HG02610 (cell line): ENCODE measurements at regions not wholly inside any gene's neighbourhood (a gene's known extent, or its start where the extent isn't known, plus 50 kb on each side); places are given as distances from the start of the nearest gene placed in this dataset.

Source experiments
- ATAC-seq: cut with Tn5 transposase; IDR thresholded peaks from one replicate; pipeline ENCODE4 v1.9.1; 2021; ENCODE audit warnings: mild to moderate bottlenecking, moderate library complexity; ENCODE audit not compliant: unreplicated experiment

DNA sequence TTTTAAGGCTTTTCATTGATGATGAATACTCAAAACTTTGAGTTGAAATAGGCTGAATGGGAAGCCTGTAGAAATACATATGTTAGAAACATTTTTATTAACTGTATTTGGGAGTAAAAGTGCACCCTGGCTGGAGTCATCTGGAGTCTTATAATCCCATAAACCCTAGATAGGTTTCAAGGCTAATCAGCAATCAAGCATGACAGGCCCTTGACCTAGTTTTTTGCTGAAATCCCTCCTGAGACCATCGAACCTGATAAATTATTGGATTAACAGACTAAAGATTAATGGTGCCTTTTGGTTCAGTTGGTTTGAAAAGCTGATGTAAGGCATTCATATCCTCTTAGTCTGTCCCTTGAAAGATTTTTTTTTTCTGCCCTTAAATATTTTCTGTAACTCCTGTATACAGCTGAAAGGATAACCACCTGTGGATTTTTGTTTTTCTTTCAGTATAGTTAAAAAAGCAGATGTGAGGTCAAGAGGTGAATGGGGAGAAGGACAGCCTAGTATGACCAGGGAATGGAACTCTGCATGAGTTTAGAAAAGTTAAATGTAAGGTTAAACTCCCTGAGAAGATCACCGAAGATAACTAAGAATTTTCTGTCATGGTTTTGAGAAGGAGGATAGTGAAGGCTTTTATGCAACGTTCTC is 69.4 kb upstream of the STXBP5L start:
- peak; percentile 21 for ATAC-seq

GRCh38 chr3:120839120-120839519 is 68.9 kb upstream of the STXBP5L start:
- peak; percentile 45 for ATAC-seq

- ATAC-seq, result no peak
Observed at GRCh38 chr3:120841264-120841663, 66.7 kb upstream of the STXBP5L start.

- no peak for ATAC-seq
Observed at GRCh38 chr3:120846073-120846472, 61.9 kb upstream of the STXBP5L start.

GRCh38 chr3:120848503-120848902 is 59.5 kb upstream of the STXBP5L start:
- ATAC-seq, result no peak

DNA sequence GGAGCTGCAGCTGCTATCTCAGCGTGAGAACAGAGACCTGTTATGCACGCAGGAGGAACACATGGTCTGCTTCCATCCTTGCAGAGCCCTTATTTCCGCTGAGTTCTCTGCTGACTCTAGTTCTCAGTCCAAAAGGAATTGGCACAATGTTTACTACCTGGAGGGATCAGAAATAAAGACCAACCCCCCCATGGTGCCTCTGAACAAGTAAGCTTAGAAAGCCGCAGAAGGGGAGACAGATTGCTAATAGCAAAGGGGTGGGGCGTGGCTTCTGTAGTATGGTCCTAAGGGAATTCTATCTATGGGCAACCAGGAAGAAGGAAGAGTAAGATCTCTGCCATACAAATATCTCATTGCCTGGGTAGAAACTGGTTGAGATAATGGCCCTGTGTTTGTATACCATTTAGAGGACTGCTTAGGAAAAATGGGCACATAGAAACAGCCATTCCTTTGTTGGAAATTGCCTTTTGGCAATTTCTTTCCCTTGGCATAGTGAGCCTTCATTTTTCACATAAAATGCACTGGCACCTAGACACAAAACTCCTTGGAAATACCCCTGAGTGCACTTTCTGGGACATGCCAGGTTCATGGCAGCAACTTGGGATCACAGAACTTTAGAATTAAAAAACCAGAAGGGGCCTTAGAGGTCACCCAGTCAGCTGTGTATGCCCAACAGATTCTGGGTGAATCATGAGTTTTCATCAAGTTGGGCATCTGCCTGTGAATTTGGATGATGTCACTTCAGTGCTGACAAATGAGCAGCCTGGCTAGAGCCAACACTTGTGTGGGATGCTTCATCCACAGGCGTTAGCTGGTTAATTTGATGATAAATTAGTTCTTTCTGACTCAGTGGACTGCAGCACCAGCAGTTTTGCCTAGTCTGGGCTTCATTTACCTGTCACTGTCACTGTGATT is 57.4 kb upstream of the STXBP5L start:
- no peak for ATAC-seq

- ATAC-seq, result no peak
Observed at GRCh38 chr3:120852412-120852811, 55.6 kb upstream of the STXBP5L start.

DNA sequence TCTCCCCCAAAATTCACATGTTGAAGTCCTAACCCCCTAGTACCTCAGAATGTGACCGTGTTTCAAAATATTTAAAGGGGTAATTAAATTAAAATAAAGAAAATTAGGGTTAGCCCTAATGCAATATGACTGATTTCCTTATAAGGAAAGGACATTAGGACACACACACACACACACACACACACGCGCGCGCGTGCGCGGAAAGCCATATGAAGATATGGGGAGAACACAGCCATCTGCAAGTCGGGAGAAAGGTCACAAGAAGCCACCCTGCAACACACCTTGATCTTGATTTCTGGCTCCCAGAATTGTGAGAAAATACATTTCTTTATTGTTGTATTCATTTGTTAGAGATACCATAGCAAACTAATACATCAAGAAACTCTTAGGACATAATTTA is 54.6 kb upstream of the STXBP5L start:
- no peak for ATAC-seq

- no peak for ATAC-seq
Observed at GRCh38 chr3:120854908-120855526, 53.0 kb upstream of the STXBP5L start.

DNA sequence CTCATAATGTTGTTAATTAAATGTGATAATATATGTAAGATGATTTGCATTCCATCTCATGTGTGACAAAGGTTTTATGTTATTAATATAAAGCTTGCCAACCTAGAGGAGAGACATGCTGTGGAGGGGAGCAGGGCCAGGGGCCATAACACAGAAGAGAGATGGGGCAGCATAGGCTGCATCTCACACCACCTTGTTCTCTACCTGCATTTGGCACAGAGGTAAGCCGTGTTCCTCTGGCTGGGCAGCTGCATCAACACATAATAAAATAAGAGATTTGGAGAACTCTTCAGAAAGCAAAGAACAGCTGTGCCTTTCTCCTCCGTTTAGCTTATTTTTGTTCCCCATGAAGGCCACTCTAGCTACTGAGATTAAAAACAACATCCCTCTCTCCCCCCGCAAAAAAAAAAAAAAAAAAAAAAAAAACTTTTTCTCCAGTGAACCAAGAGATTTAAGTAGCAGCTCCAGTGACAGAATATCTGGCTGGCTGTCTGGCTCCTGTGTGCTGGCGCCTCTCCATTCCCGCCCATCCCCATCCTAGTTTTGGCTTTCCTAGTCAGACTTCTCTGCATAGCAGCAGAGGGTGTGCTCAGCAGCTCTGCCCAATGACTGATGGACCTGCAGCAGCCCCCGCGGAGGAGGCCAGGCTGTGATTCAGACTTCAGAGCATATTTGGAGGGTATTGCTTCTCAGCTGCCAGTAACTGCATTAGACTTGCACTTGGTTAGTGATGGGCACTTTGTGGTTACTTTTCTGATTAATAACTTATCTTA is 52.2 kb upstream of the STXBP5L start:
- ATAC-seq, result no peak
